A549 (cell line): ENCODE measurements at regions not wholly inside any gene's neighbourhood (a gene's known extent, or its start where the extent isn't known, plus 50 kb on each side); places are given as distances from the start of the nearest gene placed in this dataset.

Source experiments
- ATAC-seq, 2 experiments: fragments of 200-7000 bp in 1 of 2; fragments of >200 bp in 1 of 2; cut with Nextera tagmentation in 1 of 2; cut with Tn5 transposase in 1 of 2; 3 replicates each; pipeline versions ENCODE4 v1.8.0 to v1.9.1; 2018 to 2020; ENCODE audit warnings: mild to moderate bottlenecking in 1 of 2, moderate library complexity in 1 of 2
- CTCF ChIA-PET: fragments of 300-600 bp; sonication (Branson Sonifier 250); formaldehyde crosslinking; extraction: SDS; loops from one replicate; lab custom pipeline; 2021; ENCODE audit warnings: antibody characterized with exemption, inconsistent platforms; lab: Yijun Ruan, JAX
- POLR2A ChIA-PET: fragments of 350-600 bp; formaldehyde crosslinking; extraction: SDS; loops from one replicate; lab custom pipeline; 2021; ENCODE audit warnings: antibody characterized with exemption, inconsistent platforms; lab: Yijun Ruan, JAX
- DNase-seq, 2 experiments: peaks; one replicate each; pipeline versions ENCODE4 v3.0.0 to v3.0.0-alpha.2; 2011 to 2016; ENCODE audit warnings: low read depth in 1 of 2, low spot score in 1 of 2
- FAIRE-seq: peaks from 2 replicates; lab custom pipeline; 2011; peaks lifted over from hg19 to GRCh38; lab: Jason Lieb, UNC
- H3K27ac ChIP-seq, 2 experiments: fragments of >200 bp; sonication (Bioruptor Twin); formaldehyde crosslinking; 3 replicates each; pipeline ENCODE4 v1.5.1; 2016 to 2017
- H3K4me1 ChIP-seq: fragments of >200 bp; sonication (Bioruptor Twin); formaldehyde crosslinking; 3 replicates; pipeline ENCODE4 v1.6.1; 2016
- H3K4me2 ChIP-seq: fragments of >200 bp; sonication (Bioruptor Twin); formaldehyde crosslinking; 3 replicates; pipeline ENCODE4 v1.6.1; 2016
- H3K4me3 ChIP-seq: fragments of >200 bp; sonication (Bioruptor Twin); formaldehyde crosslinking; 3 replicates; pipeline ENCODE4 v1.5.1; 2016
- H3K9me3 ChIP-seq: fragments of >200 bp; sonication (Bioruptor Twin); formaldehyde crosslinking; 3 replicates; pipeline ENCODE4 v1.6.1; 2016
- BHLHE40 ChIP-seq: IDR thresholded peaks from 2 replicates; pipeline ENCODE4 v1.6.1; 2012; ENCODE audit warnings: low read depth, low read length, inconsistent platforms
- CBX2 ChIP-seq: fragments of 200-600 bp; sonication (generic); IDR thresholded peaks from 2 replicates; pipeline ENCODE4 v1.6.1; 2016; ENCODE audit warnings: low read depth, mild to moderate bottlenecking, borderline replicate concordance
- CEBPB ChIP-seq, 2 experiments: fragments of >200 bp in 1 of 2; sonication (Bioruptor Twin) in 1 of 2; formaldehyde crosslinking in 1 of 2; IDR thresholded peaks; 2 replicates each; pipeline ENCODE4 v1.6.1; 2012 to 2016
- E2F6 ChIP-seq: IDR thresholded peaks from 2 replicates; pipeline ENCODE4 v1.6.1; 2012; ENCODE audit warnings: low read depth, borderline replicate concordance
- EHF ChIP-seq: fragments of 250-450 bp; sonication (Bioruptor Pico); IDR thresholded peaks from 2 replicates; pipeline ENCODE4 v1.5.0; 2020; ENCODE audit warnings: mild to moderate bottlenecking
- FOSL2 ChIP-seq, 2 experiments: fragments of 450-650 bp in 1 of 2; fragments of >200 bp in 1 of 2; sonication (Bioruptor Twin) in 1 of 2; formaldehyde crosslinking; IDR thresholded peaks; 2 replicates each; pipeline versions ENCODE4 v1.5.0 to v1.6.1; 2016 to 2020; ENCODE audit warnings: mild to moderate bottlenecking in 1 of 2, moderate library complexity in 1 of 2
- FOXS1 ChIP-seq: fragments of 250-450 bp; sonication (Bioruptor Pico); IDR thresholded peaks from 2 replicates; pipeline ENCODE4 v1.5.0; 2020; ENCODE audit warnings: mild to moderate bottlenecking, moderate library complexity
- HES2 ChIP-seq: fragments of >200 bp; sonication (Bioruptor Twin); formaldehyde crosslinking; IDR thresholded peaks from 2 replicates; pipeline ENCODE4 v1.6.1; 2016
- HOXA7 ChIP-seq: fragments of 250-450 bp; sonication (Bioruptor Pico); IDR thresholded peaks from 2 replicates; pipeline ENCODE4 v1.5.0; 2020; ENCODE audit warnings: mild to moderate bottlenecking, moderate library complexity
- JUNB ChIP-seq: fragments of >200 bp; sonication (Bioruptor Twin); formaldehyde crosslinking; IDR thresholded peaks from 2 replicates; pipeline ENCODE4 v1.6.1; 2016
- KDM5A ChIP-seq: fragments of 200-600 bp; sonication (generic); IDR thresholded peaks from 2 replicates; pipeline ENCODE4 v1.6.1; 2016; ENCODE audit warnings: antibody characterized with exemption, mild to moderate bottlenecking
- MAFK ChIP-seq: fragments of 450-650 bp; IDR thresholded peaks from 2 replicates; pipeline ENCODE4 v1.6.1; 2014; ENCODE audit not compliant: partially characterized antibody
- MAX ChIP-seq: IDR thresholded peaks from 2 replicates; pipeline ENCODE4 v1.6.1; 2012
- MAZ ChIP-seq: fragments of 150-350 bp; IDR thresholded peaks from 2 replicates; pipeline ENCODE4 v1.6.1; 2014; ENCODE audit warnings: antibody characterized with exemption, low read depth, low read length, borderline replicate concordance
- NPAS2 ChIP-seq: fragments of 250-450 bp; sonication (Bioruptor Pico); IDR thresholded peaks from 2 replicates; pipeline ENCODE4 v1.8.0; 2022; ENCODE audit warnings: mild to moderate bottlenecking, moderate library complexity, borderline replicate concordance
- NR3C1 ChIP-seq: fragments of >200 bp; sonication (Bioruptor Twin); formaldehyde crosslinking; IDR thresholded peaks from 3 replicates; pipeline ENCODE4 v1.6.1; 2017
- POLR2AphosphoS2 ChIP-seq: conservative IDR thresholded peaks from 2 replicates; pipeline ENCODE4 v1.6.1; 2012; ENCODE audit warnings: low read length, improper control_type of control experiment, inconsistent platforms
- RAD21 ChIP-seq, 2 experiments: fragments of >200 bp in 1 of 2; sonication (Bioruptor Twin) in 1 of 2; formaldehyde crosslinking in 1 of 2; IDR thresholded peaks in 1 of 2; conservative IDR thresholded peaks in 1 of 2; 2 replicates in 1 of 2; 3 replicates in 1 of 2; pipeline ENCODE4 v1.6.1; 2012 to 2018; ENCODE audit warnings: inconsistent platforms in 1 of 2
- USF2 ChIP-seq: fragments of 450-650 bp; IDR thresholded peaks from 2 replicates; pipeline ENCODE4 v1.6.1; 2014; ENCODE audit warnings: antibody characterized with exemption
- ZC3H11A ChIP-seq: fragments of 450-650 bp; IDR thresholded peaks from 2 replicates; pipeline ENCODE4 v1.6.1; 2014; ENCODE audit warnings: antibody characterized with exemption, mild to moderate bottlenecking
- ZNF302 ChIP-seq: fragments of 250-450 bp; sonication (Bioruptor Pico); IDR thresholded peaks from 2 replicates; pipeline ENCODE4 v1.9.0; 2021; ENCODE audit warnings: inconsistent platforms, mild to moderate bottlenecking, moderate library complexity
- WGBS: methylation state at CpG from one replicate; pipeline ENCODE4 v1.1.6; 2017; ENCODE audit errors: missing lambda C conversion rate; 5-methylcytosine and 5-hydroxymethylcytosine counted together
- TF ChIP-seq, protein P1 (sequence below): fragments of >200 bp; sonication (Bioruptor Twin); formaldehyde crosslinking; IDR thresholded peaks from 3 replicates; pipeline ENCODE4 v1.5.1; 2016
- TF ChIP-seq, protein P2 (sequence below): fragments of 250-450 bp; sonication (Bioruptor Pico); IDR thresholded peaks from 2 replicates; pipeline ENCODE4 v1.5.0; 2020; ENCODE audit warnings: low read depth, mild to moderate bottlenecking, moderate library complexity

- Histone ChIP-seq H3K9me3 (no peaks in the 10 kb centered on the region), H3K4me1 (no peaks in the 10 kb centered on the region), H3K4me2 (no peak overlapping the region), H3K4me3 (no peak overlapping the region), H3K27ac (no peak overlapping the region)
- 23% methylated on average over 2 of the region's 2 CpGs for WGBS
- CTCF ChIA-PET, result interaction anchor here (1.0 kb wide), 1 partner anchor 13 kb away, joined by 3 read pairs; no protein-coding TSS in a partner anchor
- FAIRE-seq, result no peak
- POLR2A ChIA-PET, result no interaction called here
- no peak for ATAC-seq
- no peak for DNase-seq
- TF ChIP-seq POLR2AphosphoS2 (no peak), ZNF302 (CRISPR knock-in tag) (no peak), E2F6 (no peak), CEBPB (IDR thresholded peaks at IDR 0.05) (no peak)
Measured at GRCh38 chr6:55089325-55089724, 85.0 kb upstream of the HCRTR2 start.

- DNase-seq, result no peak
- no peaks in the 10 kb centered on the region for H3K9me3 ChIP-seq
- 0% methylated on average over 3 of the region's 3 CpGs for WGBS
Measured at GRCh38 chr6:55100686-55101085, 73.6 kb upstream of the HCRTR2 start.

DNA sequence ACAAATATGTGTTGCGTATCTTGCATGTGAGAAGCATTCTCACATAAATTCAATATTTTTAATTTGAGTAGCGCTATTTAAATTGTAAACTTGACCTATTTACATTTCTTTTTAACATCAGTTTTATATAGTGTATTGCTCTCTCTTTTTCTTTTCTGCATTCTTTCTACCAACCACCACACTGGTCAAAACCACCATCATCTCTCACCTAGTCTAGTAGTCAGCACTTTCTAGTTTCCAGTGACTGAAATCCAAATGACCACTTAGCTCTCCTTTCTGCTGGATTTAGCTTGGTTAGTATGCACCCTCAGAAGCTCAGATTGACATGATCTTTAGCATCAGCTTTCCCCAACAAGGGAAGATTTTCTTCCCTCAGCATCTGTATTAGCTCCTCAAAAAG lies 73.2 kb upstream of the HCRTR2 start:
- Histone ChIP-seq H3K9me3 (no peaks in the 10 kb centered on the region), H3K4me2 (no peak overlapping the region), H3K4me3 (no peak overlapping the region), H3K27ac (no peak overlapping the region), H3K4me1 (no peaks in the 10 kb centered on the region)
- ChIA-PET CTCF (no interaction called here), POLR2A (interaction anchor here (0.6 kb wide), 1 partner anchor 1171 kb away, joined by 3 read pairs; no protein-coding TSS in a partner anchor)
- ATAC-seq, result no peak
- 33% methylated on average over 2 of the region's 2 CpGs for WGBS
- no peak for DNase-seq
- TF ChIP-seq NR3C1 (no peak), JUNB (no peak), NPAS2 (CRISPR knock-in tag) (no peak), ZNF302 (CRISPR knock-in tag) (no peak), KDM5A (no peak), FOXS1 (CRISPR knock-in tag) (no peak), FOSL2 (IDR thresholded peaks at IDR 0.05) (no peak), FOSL2 (CRISPR knock-in tag; IDR thresholded peaks at IDR 0.05) (no peak), MAZ (no peak), BHLHE40 (no peak), ZC3H11A (no peak)
- TF ChIP-seq, protein P1, sequence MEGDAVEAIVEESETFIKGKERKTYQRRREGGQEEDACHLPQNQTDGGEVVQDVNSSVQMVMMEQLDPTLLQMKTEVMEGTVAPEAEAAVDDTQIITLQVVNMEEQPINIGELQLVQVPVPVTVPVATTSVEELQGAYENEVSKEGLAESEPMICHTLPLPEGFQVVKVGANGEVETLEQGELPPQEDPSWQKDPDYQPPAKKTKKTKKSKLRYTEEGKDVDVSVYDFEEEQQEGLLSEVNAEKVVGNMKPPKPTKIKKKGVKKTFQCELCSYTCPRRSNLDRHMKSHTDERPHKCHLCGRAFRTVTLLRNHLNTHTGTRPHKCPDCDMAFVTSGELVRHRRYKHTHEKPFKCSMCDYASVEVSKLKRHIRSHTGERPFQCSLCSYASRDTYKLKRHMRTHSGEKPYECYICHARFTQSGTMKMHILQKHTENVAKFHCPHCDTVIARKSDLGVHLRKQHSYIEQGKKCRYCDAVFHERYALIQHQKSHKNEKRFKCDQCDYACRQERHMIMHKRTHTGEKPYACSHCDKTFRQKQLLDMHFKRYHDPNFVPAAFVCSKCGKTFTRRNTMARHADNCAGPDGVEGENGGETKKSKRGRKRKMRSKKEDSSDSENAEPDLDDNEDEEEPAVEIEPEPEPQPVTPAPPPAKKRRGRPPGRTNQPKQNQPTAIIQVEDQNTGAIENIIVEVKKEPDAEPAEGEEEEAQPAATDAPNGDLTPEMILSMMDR, result no peak
- FAIRE-seq, result no peak

More at GRCh38 chr6:55100686-55101085, 73.6 kb upstream of the HCRTR2 start:
- H3K4me3 ChIP-seq, result no peak overlapping the region
- POLR2A ChIA-PET, result interaction anchor here (0.6 kb wide), 1 partner anchor 1171 kb away, joined by 3 read pairs; no protein-coding TSS in a partner anchor
- CTCF ChIA-PET, result no interaction called here
- FAIRE-seq (no peak), ATAC-seq (no peak)
- no peaks in the 10 kb centered on the region for H3K4me1 ChIP-seq
- no peak overlapping the region for H3K27ac ChIP-seq
- TF ChIP-seq USF2 (no peak), MAFK (no peak), MAX (no peak), HES2 (no peak), HOXA7 (no peak), RAD21 (conservative IDR thresholded peaks at IDR 0.05 in 1 of 2, IDR thresholded peaks at IDR 0.05 in 1 of 2) (no peak), EHF (CRISPR knock-in tag) (no peak), POLR2AphosphoS2 (no peak), CBX2 (no peak)
- TF ChIP-seq, protein P2, sequence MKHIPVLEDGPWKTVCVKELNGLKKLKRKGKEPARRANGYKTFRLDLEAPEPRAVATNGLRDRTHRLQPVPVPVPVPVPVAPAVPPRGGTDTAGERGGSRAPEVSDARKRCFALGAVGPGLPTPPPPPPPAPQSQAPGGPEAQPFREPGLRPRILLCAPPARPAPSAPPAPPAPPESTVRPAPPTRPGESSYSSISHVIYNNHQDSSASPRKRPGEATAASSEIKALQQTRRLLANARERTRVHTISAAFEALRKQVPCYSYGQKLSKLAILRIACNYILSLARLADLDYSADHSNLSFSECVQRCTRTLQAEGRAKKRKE (CRISPR knock-in tag), result no peak
- no peak overlapping the region for H3K4me2 ChIP-seq
